Sigmoid colon (tissue), 6 donors: ENCODE measurements at regions not wholly inside any gene's neighbourhood (a gene's known extent, or its start where the extent isn't known, plus 50 kb on each side); places are given as distances from the start of the nearest gene placed in this dataset.
A peak's percentile ranks its signal among the peaks of the same experiment; 100 is the strongest.

Source experiments
- DNase-seq: peaks from one replicate; pipeline ENCODE4 v3.0.0-alpha.2; 2019
- H3K27ac ChIP-seq, 4 donors: fragments of 200-600 bp; sonication (generic); one replicate each; pipeline ENCODE4 v1.5.1; 2016 to 2019; ENCODE audit warnings: mild to moderate bottlenecking in 1 of 4
- H3K27me3 ChIP-seq, 3 donors: fragments of 200-600 bp; sonication (generic); one replicate each; pipeline ENCODE4 v1.5.1; 2019; ENCODE audit warnings: mild to moderate bottlenecking in 1 of 3
- H3K36me3 ChIP-seq, 4 donors: fragments of 200-600 bp; sonication (generic); one replicate each; pipeline ENCODE4 v1.5.1; 2016 to 2019
- H3K4me1 ChIP-seq, 4 donors: fragments of 200-600 bp; sonication (generic); one replicate each; pipeline ENCODE4 v1.5.1; 2017 to 2019
- H3K4me3 ChIP-seq, 4 donors: fragments of 200-600 bp; sonication (generic); one replicate each; pipeline ENCODE4 v1.5.1; 2017 to 2019; ENCODE audit warnings: mild to moderate bottlenecking in 2 of 4, moderate library complexity in 1 of 4
- H3K9me3 ChIP-seq, 4 donors: fragments of 200-600 bp in 3 of 4; sonication (generic) in 3 of 4; one replicate each; pipeline versions ENCODE4 v1.5.1 to v1.6.1; 2013 to 2019
- EP300 ChIP-seq, 4 donors: sonication (generic); formaldehyde crosslinking; IDR thresholded peaks; one replicate each; pipeline ENCODE4 v1.6.1; 2017; ENCODE audit warnings: antibody characterized with exemption in 4 of 4
- POLR2A ChIP-seq, 2 donors: fragments of 450-650 bp; IDR thresholded peaks; one replicate each; pipeline ENCODE4 v1.6.1; 2016; ENCODE audit warnings: antibody characterized with exemption in 2 of 2, mild to moderate bottlenecking in 2 of 2, moderate library complexity in 2 of 2
- POLR2AphosphoS5 ChIP-seq, 4 donors: sonication (generic); formaldehyde crosslinking; IDR thresholded peaks; one replicate each; pipeline ENCODE4 v1.6.1; 2017; ENCODE audit warnings: antibody characterized with exemption in 4 of 4
- WGBS, 2 donors: extraction: QIAGEN DNeasy Blood & Tissue Kit; methylation state at CpG; one replicate each; pipeline ENCODE4 v1.1.7; 2013; 5-methylcytosine and 5-hydroxymethylcytosine counted together
- intact Hi-C: fragments of 100-400 bp; cut with DNase I; formaldehyde crosslinking; loops from one replicate; pipeline ENCODE4 v1.15.1; 2023
- TF ChIP-seq, protein P1 (sequence below), 4 experiments: fragments of 450-650 bp in 3 of 4; fragments of 200-600 bp in 1 of 4; IDR thresholded peaks; one replicate each; pipeline ENCODE4 v1.5.1; 2016 to 2019; ENCODE audit warnings: antibody characterized with exemption in 4 of 4, mild to moderate bottlenecking in 3 of 4, moderate library complexity in 2 of 4
- donor health status: healthy with polysubstance abuse.
- donor health status: healthy.

DNA sequence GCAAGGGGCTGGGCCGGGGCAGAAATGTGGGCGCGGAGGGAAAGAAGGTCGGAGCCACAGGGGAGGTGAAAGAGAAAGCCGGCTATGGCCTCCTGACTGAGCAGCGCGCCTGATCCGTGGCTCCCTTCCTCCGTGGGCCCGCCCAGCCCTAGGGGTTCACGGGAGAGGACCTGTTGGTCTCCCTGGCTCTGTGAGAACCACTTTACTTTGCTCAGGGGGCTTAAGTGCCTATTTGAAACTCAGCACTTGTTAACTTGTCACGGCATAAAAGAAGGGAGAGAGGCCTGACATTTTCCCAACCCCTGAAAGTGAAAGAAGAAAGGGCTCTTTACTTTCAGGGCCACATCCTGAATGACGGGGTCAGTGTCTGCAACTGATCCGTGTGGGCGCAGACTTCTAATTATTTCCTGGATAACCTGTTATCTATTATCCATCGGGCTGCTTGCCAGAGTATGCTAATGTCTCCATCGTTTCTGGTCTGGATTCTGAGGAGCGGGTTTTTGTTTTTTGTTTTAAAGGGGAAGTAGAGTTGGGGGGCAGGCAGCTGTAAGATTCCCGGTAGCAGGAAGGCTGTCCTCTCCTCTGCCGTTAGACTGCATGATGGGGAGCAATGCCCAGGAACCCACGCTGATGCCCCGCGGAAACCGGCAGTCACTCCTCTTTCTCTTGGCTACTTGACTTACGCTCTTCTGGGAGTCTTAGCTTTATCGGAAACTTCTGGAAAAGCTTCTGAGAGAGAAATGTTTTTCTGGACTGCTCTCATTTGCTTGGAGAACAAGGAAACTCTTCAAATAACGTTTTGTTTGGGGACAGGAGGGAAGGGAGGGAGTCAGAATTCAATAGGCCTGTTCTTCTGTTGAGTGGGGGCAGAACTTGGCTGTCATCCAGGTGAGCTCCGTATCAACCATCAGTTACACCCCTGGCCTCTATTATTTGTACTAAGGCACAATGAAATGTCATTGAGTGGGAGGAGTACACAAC, 127.7 kb upstream of the MAX start:
- intact Hi-C loops, result no loop called here
- Histone ChIP-seq H3K4me3 (peak overlapping the region; percentile 14 to 48 (median 42)), H3K27ac (peak overlapping the region; percentile 58 to 73 (median 68)), H3K36me3 (no peaks in the 10 kb centered on the region), H3K27me3 (no peaks in the 10 kb centered on the region), H3K4me1 (peaks cover 0 to 13% (median 5%) of the 10 kb centered on the region in 4 donors), H3K9me3 (no peaks in the 10 kb centered on the region)
- 19 to 21% methylated on average over 28 of the region's 28 CpGs for WGBS, 2 donors
- TF ChIP-seq POLR2A (IDR thresholded peaks at IDR 0.05) (no peak), EP300 (IDR thresholded peaks at IDR 0.05) (no peak), POLR2AphosphoS5 (IDR thresholded peaks at IDR 0.05) (peak in 2 of 4 donors; percentile 5 to 12)
- TF ChIP-seq, protein P1, sequence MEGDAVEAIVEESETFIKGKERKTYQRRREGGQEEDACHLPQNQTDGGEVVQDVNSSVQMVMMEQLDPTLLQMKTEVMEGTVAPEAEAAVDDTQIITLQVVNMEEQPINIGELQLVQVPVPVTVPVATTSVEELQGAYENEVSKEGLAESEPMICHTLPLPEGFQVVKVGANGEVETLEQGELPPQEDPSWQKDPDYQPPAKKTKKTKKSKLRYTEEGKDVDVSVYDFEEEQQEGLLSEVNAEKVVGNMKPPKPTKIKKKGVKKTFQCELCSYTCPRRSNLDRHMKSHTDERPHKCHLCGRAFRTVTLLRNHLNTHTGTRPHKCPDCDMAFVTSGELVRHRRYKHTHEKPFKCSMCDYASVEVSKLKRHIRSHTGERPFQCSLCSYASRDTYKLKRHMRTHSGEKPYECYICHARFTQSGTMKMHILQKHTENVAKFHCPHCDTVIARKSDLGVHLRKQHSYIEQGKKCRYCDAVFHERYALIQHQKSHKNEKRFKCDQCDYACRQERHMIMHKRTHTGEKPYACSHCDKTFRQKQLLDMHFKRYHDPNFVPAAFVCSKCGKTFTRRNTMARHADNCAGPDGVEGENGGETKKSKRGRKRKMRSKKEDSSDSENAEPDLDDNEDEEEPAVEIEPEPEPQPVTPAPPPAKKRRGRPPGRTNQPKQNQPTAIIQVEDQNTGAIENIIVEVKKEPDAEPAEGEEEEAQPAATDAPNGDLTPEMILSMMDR (IDR thresholded peaks at IDR 0.05), result no peak
- DNase-seq, result peak; percentile 70

DNA sequence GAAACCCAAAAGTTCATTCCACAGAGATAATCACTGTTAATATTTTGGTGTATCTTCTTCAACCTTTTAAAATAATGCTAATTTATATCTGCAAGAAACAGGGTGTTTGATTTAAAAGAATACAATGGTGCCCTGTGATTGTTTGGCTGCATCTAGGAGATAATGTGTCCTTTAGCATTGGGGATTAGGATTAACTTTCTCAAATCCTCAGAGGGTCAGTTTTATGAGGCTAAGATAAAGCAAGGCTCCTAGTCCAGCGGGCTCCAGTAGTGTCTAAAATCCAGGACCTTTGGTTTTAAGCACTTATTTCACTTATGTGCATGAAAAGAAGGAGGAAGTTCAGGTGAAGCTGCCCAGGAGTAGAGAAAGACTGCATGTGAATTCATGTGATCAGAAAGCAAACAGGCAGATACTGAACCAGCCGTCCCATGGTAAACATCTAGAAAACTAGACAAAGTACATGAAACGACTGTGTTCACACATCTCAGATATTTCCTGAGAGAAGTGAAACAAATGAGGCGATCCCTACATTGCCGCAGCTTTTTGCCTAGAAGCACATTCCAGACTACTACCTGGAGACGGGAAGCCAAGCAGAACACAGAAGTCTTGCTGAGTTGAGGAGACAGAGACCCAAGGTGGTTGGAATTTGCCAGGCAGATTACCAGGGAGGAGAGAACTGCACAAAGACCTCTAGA, 129.1 kb upstream of the MAX start:
- intact Hi-C loops, result no loop called here
- Histone ChIP-seq H3K27ac (no peak overlapping the region), H3K4me1 (peaks cover 0 to 13% (median 5%) of the 10 kb centered on the region in 4 donors), H3K27me3 (no peaks in the 10 kb centered on the region), H3K36me3 (no peaks in the 10 kb centered on the region), H3K9me3 (no peaks in the 10 kb centered on the region), H3K4me3 (no peak overlapping the region)
- 49 to 66% methylated on average over 6 of the region's 6 CpGs for WGBS, 2 donors
- no peak for DNase-seq
- TF ChIP-seq EP300 (IDR thresholded peaks at IDR 0.05), result no peak
- TF ChIP-seq, protein P1 (IDR thresholded peaks at IDR 0.05), result no peak
- TF ChIP-seq POLR2AphosphoS5 (IDR thresholded peaks at IDR 0.05), result no peak
- no peak for TF ChIP-seq POLR2A (IDR thresholded peaks at IDR 0.05)

DNA sequence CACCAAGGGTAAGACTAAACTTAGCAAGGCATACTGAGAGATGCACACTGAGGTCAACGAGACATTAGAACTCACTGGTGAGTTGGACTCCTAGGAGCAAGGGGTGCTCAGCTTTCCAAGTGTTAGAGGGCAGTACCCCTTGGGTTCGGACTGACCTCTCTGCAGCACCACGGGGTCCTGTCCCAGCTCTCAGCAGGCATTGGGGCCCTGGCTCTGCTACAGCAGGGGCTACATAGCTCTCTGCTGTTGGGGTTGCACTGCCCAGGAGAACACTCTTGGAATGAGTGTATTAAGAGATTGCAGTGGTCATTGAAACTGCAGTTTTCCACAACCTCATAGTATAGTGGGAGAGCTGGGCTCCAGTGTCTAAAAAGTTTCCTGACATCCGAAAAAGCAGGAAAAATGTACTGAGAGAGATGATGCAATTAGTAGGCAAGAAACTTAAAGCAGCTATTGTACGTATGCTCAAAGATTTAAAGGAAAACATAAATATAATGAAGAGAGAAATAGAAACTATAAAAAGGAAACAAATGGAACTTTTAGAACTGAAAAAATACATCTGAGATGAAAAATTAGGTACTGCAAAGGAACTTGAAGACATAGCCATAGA, 132.5 kb upstream of the MAX start:
- DNase-seq, result no peak
- H3K36me3 ChIP-seq, result no peaks in the 10 kb centered on the region
- TF ChIP-seq EP300 (IDR thresholded peaks at IDR 0.05) (no peak), POLR2A (IDR thresholded peaks at IDR 0.05) (no peak), POLR2AphosphoS5 (IDR thresholded peaks at IDR 0.05) (no peak)
- TF ChIP-seq, protein P1 (IDR thresholded peaks at IDR 0.05), result no peak
- no peak overlapping the region for H3K4me3 ChIP-seq
- peaks cover 0 to 7% (median 3%) of the 10 kb centered on the region in 4 donors for H3K4me1 ChIP-seq
- intact Hi-C loops, result no loop called here
- H3K27me3 ChIP-seq, result no peaks in the 10 kb centered on the region
- no peaks in the 10 kb centered on the region for H3K9me3 ChIP-seq
- 94% methylated on average over 5 of the region's 5 CpGs for WGBS, 2 donors
- no peak overlapping the region for H3K27ac ChIP-seq

- DNase-seq, result no peak
- intact Hi-C loops, result no loop called here
- 90% methylated on average over 5 of the region's 5 CpGs for WGBS, 2 donors
- H3K27ac ChIP-seq, result no peak overlapping the region
- no peak overlapping the region for H3K4me3 ChIP-seq
- no peaks in the 10 kb centered on the region for H3K36me3 ChIP-seq
- no peaks in the 10 kb centered on the region for H3K27me3 ChIP-seq
- TF ChIP-seq EP300 (IDR thresholded peaks at IDR 0.05) (no peak), POLR2AphosphoS5 (IDR thresholded peaks at IDR 0.05) (no peak), POLR2A (IDR thresholded peaks at IDR 0.05) (no peak)
- TF ChIP-seq, protein P1 (IDR thresholded peaks at IDR 0.05), result no peak
- no peaks in the 10 kb centered on the region for H3K9me3 ChIP-seq
- H3K4me1 ChIP-seq, result no peaks in the 10 kb centered on the region
Observed at GRCh38 chr14:65237023-65237814, 134.9 kb upstream of the MAX start.
